GM21360 (cell line): ENCODE measurements at regions not wholly inside any gene's neighbourhood (a gene's known extent, or its start where the extent isn't known, plus 50 kb on each side); places are given as distances from the start of the nearest gene placed in this dataset.

Experiments
- ATAC-seq: cut with Tn5 transposase; IDR thresholded peaks from one replicate; pipeline ENCODE4 v1.9.1; 2021; ENCODE audit warnings: mild to moderate bottlenecking, moderate library complexity; ENCODE audit not compliant: unreplicated experiment

DNA sequence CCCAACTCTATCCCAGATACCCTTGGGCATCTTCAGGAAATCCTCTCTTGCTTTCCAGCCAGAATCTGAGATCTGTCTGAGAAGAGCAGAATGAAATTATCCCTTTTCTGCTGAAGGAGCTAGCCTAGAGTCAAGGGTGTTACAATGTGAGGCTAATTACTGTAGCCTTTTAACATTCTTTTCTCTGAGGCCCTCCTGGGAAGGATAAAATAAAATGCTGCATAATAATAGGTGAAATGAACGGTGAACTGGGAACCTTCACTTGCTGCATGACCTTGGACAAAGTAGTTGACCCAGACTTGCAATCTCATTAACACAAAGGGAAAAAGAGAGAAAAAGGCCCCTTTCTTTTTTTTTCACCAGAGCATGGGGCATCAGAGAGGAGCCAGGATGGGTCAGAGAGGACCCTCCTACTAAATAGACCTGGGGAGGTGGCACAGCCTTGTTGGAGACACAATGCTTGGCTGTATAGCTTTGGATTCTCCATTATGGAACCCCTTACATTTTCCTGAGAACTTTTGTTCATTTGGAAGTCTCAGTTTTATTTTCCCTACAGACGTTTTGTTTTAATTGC is 137.0 kb upstream of the LIPC start:
- ATAC-seq = no peak

DNA sequence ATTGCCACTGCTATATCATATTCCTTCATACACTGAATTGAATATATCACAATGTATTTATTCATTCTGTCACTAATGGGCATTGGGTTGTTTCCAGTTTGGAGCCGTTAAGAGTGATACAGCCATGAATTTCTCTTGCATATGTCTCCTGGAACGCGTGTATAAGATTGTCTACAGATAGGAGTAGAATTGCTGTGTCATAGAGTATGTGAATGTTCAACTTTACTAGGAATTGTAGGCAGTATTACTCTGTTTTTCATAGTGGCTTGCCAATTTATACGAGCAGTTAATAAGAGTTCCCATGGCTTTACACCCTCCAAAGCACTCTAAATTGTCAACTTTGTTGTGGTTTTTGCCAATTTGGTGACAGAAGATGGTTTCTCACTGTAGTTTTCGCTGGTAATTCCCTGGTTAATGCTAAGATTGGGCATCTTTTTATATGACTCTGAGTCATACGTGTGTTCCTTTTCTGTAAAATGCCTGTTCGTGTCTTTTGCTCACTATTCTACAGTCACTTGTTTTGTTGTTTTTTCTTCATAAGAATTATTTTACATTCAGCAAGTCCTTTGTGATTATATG is 136.1 kb upstream of the LIPC start:
- ATAC-seq = no peak

DNA sequence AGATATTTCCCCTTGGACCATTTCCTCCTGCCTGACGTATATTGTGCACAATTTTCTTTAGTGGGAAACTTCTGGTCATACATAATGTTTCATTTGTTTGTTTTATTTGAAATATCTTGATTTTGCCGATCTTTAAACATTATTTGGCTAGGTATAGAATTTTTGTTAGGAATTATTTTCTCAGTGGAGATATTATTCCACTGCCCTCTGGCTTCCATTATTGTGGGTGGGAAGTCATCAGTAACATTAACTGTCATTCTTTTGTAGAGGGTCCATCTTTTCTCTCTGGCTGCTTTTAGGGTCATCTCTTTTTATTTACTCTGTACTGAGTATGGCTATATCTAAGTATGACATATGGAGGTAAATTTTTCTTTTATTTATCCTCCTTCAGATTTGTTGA is 135.5 kb upstream of the LIPC start:
- ATAC-seq = no peak

- ATAC-seq = no peak
Measured at GRCh38 chr15:58297639-58298038, 134.2 kb upstream of the LIPC start.

DNA sequence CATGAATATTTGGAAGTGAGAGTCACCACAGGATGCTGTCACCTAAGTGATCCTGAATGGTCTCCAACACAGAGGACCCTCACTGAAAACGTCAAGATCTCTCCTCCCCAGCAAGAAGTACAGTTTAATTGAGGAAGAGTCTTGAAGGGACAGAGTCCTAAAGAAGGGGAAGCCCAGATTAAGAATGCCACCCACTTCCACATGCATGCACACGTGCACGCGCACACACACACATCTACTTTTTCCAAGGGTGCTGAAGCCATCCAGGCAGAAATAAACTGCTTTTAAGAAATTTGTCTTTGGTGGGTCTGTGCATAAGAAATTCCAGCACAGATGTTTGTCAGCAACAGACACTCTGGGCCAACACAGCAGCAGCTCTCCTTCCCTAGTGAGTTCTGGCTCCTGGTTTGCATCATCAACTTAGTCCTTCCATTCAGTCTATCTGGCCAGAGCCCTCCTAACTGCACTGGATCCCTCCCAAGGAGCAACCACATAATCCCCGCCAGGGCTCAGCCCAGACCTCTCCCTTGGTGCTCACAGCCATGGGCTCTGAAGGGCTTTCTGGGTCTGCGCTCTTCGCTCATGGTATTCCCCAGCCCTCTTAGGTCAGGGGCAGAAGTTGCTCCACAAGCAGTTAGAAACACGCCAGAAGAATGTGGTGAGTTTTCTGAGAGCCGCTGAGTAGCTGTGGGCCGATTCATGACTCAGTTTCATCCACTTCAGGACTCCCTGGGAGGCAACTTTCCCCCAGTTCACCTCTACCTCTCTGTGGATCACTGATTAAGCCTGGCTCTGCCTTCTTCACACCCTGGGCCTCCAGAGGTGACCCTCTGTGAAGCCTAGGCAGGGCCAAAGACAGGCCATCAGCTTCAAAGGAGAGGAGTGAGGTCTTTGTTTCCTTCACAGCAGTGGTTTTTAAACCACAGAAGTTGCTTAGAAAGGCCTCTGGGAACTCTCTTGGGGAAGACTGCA is 132.6 kb upstream of the LIPC start:
- no peak for ATAC-seq

DNA sequence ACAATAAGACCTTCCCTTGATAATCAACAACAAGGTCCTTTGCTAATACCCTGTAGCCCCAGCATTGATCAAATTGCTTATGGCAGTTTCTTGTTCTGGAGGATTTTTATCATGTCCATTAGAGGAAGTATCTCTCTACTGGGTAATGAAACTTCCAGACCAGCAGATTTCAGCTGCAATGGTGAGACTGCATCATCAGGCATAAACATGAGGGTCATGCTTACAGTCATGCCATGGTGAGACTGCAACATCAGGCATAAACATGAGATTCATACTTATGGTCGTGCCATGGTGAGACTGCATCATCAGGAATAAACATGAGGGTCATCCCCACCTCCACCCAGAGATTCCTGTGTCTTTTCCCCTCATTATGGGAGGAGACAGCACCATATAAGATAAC is 129.0 kb upstream of the LIPC start:
- ATAC-seq = no peak

DNA sequence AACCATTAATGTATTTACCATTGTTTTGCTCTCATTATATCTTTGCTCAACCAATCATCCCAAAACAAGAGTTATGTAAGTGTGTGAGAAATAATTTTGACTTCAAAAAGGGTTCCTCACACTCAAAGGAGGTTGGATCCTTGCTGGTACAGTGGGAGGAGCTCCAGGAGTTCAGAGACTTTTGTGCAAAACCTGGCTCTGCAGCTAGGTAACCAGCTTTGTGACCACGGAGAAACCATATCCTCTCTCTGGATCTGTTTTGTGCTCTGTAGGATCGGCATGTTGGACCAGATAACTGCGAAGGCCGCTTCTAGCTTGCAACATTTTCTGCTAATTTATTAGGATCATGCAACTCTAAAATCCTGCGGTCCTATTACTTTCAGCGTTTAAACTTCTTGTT is 128.6 kb upstream of the LIPC start:
- no peak for ATAC-seq

- ATAC-seq = no peak
Measured at GRCh38 chr15:58306591-58307312, 125.0 kb upstream of the LIPC start.

DNA sequence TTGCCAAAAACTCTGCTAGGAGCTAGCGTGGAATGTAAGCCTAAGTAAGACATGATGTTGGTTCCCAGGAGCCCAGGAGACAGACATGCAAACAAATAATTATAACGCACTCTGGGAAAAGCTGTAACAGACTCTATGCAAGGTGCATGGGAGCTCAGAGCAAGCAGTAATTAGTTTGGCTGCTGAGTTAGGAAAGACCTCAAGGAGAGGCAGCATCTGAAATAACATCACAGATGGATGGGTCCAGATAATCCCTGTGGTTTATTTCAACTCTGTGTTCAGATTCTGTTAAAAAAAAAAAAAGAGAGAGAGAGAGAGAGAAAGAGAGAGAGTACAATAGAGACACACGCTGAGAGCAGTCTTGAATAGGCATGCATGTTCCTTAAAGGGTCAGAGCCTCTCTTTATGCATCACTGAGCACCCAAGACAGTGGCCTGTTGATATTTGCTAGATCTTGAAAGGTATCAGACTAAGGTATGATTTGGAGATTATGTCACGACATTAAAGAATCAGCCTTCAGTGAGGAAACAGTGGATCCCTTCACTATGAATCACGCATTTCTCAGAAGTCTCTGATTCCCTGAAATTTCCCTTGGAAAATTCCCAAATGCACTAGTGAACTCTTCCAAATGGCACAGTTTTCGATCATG is 124.4 kb upstream of the LIPC start:
- ATAC-seq = no peak

GRCh38 chr15:58308742-58309355 is 122.9 kb upstream of the LIPC start:
- no peak for ATAC-seq

DNA sequence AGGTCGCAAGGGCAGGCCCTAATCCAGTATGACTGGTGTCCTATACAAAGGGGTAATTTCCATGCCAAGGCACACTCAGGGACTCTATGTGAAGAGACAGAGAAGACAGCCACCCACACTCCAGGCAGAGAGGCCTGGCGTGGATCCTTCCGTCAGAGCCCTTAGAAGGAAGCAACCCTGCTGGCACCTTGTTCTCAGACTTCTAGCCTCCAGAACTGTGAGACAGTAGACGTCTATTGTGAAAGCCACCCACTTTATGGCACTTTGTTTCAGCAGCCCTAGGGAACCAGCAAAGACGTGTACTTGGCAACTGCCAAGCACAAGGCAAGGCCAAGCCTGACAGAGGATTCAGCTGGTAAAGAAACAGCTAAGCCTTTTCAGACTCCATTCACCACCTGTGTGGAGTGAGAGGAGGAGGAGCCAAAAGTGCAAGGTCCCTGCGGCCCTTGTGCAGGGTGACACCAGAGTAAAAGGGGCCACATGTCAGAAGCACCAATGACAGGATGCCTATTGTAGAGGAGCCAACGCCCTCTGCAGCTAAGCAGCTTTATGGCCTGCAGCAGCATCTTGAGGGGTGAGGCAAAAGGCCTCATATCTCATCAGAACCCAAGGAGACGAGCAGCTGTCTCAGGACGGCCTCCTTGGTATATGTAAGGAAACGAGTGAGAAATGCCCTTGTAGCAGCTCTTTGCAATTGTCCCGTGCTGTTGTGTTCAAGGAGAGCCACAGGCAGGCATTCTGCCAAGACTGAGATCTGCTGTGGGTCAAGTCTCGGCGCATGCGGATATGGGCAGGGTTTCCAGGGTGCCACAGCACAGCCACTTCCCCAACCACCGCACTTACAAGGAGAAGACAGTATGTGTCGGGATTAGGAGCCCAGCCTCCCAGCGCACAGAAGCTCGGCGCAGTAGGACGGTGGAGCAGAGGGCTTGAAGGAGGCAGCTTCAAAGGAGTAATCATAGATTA is 121.5 kb upstream of the LIPC start:
- no peak for ATAC-seq

DNA sequence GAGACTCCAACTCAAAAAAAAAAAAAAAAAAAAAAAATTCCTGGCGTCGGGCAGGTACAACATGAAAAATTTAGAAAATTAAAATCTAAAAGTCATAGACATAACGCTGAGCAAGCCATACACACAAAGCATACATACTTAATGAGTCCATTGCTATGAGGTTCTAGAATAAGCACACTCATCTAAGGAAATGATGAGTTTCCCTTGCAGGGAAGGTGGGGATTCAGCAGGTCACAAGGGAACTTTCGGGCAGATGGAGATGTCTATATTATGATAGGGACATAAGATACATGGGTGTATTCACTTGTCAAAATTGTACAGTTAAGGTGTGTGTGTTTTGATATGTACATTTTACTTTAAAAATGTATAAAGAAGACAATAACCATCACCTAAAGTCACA is 120.2 kb upstream of the LIPC start:
- no peak for ATAC-seq

- no peak for ATAC-seq
Measured at GRCh38 chr15:58312031-58312430, 119.8 kb upstream of the LIPC start.

GRCh38 chr15:58313304-58313703 is 118.5 kb upstream of the LIPC start:
- ATAC-seq = no peak

GRCh38 chr15:58313810-58314592 is 117.8 kb upstream of the LIPC start:
- ATAC-seq = no peak

GRCh38 chr15:58314593-58315216 is 117.1 kb upstream of the LIPC start:
- ATAC-seq = no peak

DNA sequence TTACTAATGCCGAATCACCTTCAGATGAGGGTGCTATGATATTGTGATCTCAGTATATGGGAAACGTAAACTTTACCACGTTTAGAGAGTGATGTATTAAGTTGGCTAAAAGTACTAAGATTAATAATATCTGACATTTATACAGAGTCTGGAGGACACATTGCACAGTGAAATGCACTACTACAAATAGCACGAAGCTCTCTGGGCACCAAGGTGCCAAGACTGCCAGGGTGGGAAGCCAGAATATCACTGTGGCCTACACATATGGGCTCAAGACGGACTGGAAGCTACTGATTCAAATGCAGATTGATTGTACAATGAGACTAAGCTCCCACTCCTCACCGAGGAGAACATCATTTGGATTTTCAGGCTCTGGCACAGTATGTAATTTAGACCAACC is 113.3 kb upstream of the LIPC start:
- ATAC-seq = no peak

DNA sequence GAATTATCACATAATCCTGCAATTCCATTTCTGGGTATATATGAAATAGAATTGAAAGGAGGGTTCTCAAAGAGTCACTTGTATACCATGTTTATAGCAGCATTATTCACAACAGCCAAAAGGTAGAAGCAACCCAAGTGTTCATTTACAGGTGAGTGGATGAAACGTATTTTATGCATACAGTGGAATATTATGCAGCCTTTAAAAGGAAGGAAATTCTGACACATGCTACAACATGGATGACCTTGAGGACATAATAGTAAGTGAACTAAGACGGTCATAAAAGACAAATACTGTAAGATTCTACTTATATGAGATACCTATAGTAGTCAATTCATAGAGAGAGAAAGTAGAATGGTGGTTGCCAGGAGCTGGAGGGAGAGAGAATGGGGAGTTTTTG is 110.8 kb upstream of the LIPC start:
- no peak for ATAC-seq
